ENCODE measurements at regions not wholly inside any gene's neighbourhood (a gene's known extent, or its start where the extent isn't known, plus 50 kb on each side); places are given as distances from the start of the nearest gene placed in this dataset.

GRCh38 chr3:73784686-73785392 lies 160.1 kb upstream of the PDZRN3 start:
- no peak for TF ChIP-seq TAF1 (IDR thresholded peaks at IDR 0.05; ENCODE audit: borderline replicate concordance, insufficient read depth, low read length)
- no peak for TF ChIP-seq SIN3A (IDR thresholded peaks at IDR 0.05; ENCODE audit: borderline replicate concordance, insufficient read depth, low read length)
- no peak for TF ChIP-seq REST (IDR thresholded peaks at IDR 0.05; ENCODE audit: insufficient read depth in 1 of 2, low read depth in 2 of 2, low read length in 2 of 2)

Measured in PFSK-1 (cell line).